MM.1S (cell line): ENCODE measurements at regions not wholly inside any gene's neighbourhood (a gene's known extent, or its start where the extent isn't known, plus 50 kb on each side); places are given as distances from the start of the nearest gene placed in this dataset.

Experiments
- EZH2 ChIP-seq: fragments of 300-600 bp; sonication (generic); optimal IDR thresholded peaks from 2 replicates; pipeline ENCODE3; 2017; ENCODE audit warnings: low read depth, mild to moderate bottlenecking, antibody characterized with exemption, low read length, mixed read lengths
- EZH2phosphoT487 ChIP-seq: fragments of 300-600 bp; sonication (generic); IDR thresholded peaks from 2 replicates; pipeline ENCODE4 v1.6.1; 2018; ENCODE audit warnings: antibody characterized with exemption, low read length
- TF ChIP-seq, protein P1 (sequence below): fragments of 300-600 bp; sonication (generic); IDR thresholded peaks from 2 replicates; pipeline ENCODE4 v1.5.1; 2016; ENCODE audit warnings: antibody characterized with exemption, low read length, mixed read lengths

GRCh38 chr11:59284773-59285129 lies 72.0 kb upstream of the MPEG1 start:
- TF ChIP-seq, protein P1, sequence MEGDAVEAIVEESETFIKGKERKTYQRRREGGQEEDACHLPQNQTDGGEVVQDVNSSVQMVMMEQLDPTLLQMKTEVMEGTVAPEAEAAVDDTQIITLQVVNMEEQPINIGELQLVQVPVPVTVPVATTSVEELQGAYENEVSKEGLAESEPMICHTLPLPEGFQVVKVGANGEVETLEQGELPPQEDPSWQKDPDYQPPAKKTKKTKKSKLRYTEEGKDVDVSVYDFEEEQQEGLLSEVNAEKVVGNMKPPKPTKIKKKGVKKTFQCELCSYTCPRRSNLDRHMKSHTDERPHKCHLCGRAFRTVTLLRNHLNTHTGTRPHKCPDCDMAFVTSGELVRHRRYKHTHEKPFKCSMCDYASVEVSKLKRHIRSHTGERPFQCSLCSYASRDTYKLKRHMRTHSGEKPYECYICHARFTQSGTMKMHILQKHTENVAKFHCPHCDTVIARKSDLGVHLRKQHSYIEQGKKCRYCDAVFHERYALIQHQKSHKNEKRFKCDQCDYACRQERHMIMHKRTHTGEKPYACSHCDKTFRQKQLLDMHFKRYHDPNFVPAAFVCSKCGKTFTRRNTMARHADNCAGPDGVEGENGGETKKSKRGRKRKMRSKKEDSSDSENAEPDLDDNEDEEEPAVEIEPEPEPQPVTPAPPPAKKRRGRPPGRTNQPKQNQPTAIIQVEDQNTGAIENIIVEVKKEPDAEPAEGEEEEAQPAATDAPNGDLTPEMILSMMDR = no peak
- TF ChIP-seq EZH2 (no peak), EZH2phosphoT487 (no peak)
